ENCODE measurements at regions not wholly inside any gene's neighbourhood (a gene's known extent, or its start where the extent isn't known, plus 50 kb on each side); places are given as distances from the start of the nearest gene placed in this dataset.
"Not testable (repeated sequence)": the region's sequence is repeated elsewhere in the genome, so short reads cannot be mapped to it uniquely, and the experiment has no call there.

DNA sequence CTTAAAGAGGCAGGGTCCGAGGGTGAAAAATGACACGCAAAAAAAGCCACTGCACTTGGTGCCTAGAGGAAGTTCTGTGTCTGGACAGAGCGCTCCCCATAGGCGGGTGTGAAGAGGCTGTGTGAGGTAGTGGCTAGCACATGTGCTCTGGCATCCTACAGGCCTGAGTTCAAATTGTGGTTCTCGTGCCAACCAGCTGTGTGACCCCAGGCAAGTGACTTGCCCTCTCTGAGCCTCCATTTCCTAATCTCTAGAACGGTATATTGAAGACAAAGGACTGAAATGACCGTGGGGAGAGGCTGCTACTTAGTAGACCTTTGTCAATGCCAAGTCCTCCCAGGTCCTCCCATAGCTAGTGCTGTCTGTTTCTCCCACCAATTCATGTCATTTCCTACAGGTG is 79.1 kb upstream of the MYL10 start:
- DNase-seq (ENCODE audit: low spot score): no peak

DNA sequence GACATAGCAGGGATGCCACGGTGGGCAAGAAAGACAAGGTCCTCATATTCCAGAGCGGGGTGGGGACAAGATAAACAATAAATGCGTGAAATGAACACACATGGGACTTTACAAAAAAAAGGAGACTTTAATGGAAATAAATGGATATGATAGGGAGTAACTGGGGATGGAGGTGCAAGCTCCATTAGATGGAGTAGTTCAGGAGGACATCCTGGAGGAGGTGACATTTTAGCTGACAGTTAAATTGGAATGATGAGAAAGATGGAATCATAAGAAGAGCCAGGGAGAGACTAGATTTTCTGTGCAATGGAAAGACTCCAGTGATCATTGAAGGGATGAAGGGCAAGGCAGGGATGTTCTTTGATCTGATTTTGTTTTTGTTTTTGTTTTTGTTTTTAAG is 83.6 kb upstream of the MYL10 start:
- DNase-seq (ENCODE audit: low spot score): no peak

DNA sequence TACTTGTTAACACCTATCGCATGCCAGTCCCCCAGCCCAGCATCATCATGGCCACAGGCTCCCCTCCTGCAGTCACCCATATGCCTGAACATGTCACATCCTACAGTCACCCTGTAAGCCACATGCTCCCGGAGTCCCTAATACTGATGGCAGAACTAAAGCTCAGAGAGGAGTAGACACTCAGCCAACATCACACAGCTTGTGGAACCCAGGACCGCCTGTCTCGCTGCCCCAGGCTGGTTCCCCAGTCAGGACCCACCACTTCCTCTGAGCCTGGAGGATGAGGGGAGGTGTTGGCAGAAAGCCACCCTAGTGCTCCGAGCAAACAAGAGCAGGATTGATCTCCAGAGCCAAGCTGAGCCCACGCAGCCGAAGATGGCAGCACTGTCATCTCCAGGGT is 85.0 kb upstream of the MYL10 start:
- DNase-seq (ENCODE audit: low spot score): no peak

DNA sequence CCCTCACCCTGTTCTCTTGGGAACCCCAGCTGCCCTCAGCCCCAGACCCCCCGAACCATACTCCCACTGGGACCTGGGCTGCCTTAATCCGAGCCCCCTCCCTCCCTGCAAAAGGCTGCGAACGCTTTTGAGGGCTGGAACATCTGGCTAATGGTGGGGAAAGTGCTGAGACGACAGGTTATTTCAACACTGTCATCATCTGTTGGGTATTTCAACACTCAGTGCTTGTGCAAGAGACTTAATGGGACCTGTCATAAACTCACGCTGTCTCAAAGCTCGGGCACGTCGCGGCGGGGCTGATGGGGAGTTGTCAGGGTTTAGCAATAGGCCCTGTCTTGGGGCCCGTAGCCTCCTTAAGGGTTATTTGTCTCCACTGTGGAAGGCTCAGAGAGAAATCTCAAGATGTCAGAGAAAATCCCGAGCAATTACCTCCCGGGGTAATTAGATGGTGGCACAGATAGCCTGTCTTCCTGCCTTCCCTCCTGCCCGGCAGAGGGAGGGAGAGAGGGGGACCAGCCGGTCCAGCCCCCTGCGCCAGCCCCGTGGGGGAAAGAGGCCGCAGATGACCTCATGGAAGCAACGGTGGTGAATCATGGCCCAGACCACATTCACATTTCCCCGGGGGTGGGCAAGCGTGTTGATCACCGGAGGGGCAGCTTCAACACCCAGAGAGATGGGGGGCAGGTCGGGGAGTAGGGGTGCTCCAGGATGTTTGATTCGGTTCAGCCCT is 88.7 kb upstream of the MYL10 start:
- peak; percentile 27 for DNase-seq (ENCODE audit: low spot score)

DNA sequence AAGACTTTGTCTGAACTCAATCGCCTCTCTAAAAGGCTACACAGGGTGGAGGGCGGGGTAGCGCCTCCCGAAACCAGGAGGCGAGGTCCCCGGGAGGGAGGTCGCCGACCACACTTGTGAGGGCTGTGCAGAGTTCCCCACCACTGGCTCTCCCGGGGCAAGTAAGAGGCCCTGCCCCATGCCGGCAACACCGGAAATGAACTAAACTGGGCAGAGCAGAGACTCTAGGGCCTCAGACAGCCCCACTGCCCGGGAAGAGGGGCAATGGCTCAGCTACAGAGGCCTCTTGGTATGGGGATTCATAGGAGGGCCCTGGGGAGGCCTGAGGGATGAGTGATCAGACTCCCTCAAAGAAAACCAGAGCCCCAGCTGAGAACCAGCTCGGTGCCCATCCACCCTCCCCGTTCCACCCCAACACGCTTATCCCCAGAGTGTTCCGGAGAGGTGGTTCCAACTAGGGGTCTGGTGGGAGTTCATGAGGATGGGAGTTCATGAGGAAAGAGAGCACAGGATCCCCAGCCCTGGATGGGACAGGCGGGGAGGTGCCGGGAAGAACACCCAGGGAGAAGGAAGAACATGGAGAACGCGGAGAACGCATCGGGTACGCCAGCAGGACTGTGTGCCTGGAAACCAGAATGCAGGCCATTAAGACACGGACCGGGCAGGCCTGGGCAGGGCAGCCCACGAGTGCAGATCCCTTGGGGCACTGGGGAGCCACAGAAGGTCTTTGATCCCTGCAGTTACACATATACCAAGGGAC is 89.4 kb upstream of the MYL10 start:
- DNase-seq (ENCODE audit: low spot score): no peak

DNA sequence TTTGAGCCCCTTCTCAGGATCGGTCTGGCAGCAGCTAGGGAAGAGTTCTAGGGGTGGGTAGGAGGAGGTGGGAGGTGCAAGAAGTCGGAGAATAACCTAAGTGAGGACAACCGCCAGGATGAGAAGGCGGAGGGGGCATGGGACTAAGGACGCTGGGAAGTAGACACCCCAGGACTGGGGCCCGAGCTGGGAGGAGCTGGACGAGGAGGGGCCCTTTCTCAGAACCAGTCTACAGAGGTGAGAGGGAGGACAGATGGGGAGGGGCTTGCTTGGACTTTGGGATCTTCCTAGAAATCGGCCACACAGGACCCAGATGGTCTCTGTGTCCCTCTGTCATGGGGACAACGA is 90.0 kb upstream of the MYL10 start:
- no peak for DNase-seq (ENCODE audit: low spot score)

DNA sequence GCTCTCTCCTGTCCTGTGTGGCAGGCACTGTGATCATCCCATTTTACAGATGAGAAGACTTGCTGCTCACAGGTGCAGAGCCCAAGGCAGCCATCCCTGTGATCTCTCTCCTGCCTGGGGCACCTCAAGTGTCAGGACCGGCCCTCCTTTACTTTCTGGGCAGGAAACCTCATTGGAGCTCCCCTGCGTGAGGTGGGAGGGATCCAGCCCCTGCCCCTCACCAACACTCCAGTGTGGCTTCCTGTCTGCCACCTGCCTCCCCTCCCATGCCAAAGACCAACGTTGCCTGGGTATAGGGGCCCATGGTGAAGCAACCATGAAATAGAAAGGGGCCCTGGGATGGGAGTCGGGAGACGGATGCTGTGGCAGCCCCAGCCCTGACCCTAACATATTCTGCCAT is 91.2 kb upstream of the MYL10 start:
- no peak for DNase-seq (ENCODE audit: low spot score)

DNA sequence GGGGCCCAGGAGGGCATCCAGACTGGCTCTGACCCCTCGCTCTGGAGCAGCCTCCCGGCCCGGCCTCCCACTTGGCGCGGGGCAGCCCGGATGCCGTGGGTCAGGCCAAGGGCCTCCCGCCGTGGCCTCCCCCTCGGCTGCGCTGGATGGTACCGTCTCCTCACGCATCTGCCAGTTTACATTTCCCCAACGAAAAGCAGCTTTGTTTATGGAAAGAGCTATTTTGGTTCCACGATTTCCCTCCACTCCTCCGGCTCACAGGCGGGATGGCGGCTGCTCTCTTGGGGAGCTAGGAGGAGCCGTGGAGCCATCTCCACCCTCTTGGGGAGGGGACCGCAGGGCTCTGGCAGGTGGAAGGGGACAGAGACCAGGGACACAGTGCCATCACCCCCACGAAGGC is 93.2 kb upstream of the MYL10 start:
- DNase-seq (ENCODE audit: low spot score): no peak

DNA sequence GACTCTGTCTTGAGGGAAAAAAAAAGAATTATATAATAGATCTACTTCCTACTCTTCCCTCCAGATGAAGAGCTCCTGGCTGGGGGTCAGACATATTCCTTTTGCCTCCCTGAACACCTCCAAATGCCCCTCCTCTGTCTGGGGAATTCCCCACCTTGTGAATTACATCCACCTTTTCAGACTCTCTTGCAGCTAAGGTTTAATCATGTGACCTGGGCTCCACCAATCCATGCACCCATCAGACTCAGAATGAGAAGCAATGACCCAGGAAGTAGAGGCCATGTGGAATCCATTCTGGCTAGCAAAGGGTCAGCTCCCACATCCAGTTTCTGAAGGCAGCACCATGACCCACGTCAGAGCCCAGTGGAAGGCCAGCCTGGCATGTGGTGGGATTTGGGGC is 93.6 kb upstream of the CUX1 start:
- no peak for DNase-seq (ENCODE audit: low spot score)

DNA sequence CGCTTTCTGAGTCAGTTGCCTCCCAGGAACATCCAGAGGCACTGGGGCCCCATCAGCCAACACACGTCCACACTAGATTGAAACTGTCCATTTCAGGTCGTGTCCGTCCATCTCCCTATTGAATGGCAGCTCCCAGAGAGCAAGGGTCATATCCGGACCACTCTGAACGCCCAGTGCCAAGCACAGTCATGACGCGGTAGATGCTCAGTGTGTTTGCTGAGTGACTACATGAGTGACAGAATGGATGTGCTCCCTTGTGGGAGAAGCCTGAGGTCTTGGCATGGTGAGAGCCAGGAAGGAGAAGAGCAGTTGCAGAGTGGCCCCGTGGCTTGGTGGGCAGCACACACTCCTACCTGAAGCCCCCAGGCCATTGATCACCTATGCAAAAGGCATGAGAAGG is 92.5 kb upstream of the CUX1 start:
- DNase-seq (ENCODE audit: low spot score): no peak

DNA sequence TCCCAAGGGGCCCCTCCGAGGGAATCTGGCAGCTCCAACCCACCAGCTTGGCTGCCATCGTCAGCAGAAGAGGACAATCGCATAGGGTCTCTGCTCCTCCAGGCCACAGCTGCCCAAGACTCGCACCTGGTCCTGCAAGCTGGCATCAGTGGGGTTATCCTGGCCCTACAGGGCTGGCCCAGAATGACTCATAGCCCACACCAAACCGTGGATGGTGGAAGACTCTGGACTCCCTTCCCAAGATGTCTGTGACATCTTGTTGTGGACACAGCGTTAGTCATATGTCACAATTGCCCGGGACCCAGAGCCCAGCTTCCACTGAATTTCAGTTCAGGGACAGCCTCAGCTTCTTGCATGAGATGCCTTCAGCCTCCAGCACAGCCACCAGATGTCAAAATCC is 91.5 kb upstream of the CUX1 start:
- DNase-seq (ENCODE audit: low spot score): no peak

DNA sequence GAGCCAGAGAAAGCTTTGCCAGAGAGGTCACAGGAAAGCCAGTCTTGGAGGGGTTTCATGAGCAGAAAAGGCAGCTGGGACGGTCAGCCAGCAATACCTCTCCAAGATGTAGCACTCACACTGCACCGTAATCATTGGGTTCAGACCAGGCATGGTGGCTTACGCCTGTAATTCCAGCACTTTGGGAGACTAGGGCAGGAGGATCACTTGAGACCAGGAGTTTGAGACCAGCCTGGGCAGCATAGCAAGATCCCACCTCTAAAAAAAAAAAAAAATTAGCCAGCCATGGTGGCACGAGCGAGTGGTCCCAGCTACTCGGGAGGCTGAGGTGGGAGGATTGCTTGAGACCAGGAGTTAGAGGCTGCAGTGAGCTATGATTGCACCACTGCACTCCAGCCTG is 90.2 kb upstream of the CUX1 start:
- DNase-seq (ENCODE audit: low spot score): no peak

DNA sequence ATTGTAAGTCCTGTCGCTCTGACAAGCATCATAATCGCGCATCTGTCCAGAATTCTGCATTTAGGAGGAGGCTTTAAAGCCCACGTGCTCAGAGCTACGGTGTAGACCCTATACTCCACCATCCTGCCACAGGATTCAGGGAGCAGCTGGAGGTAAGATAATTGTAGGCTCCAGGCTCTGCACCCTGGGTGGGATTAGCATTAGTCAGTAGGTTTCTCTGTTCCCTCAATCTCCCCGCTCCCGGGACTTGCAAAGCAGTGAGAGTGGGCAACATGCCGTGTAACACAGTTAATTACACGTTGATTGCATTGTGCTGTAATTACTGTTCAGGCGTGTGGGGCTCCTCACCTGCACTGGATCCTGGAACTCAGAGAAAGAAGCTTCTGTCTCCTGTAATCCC is 89.3 kb upstream of the CUX1 start:
- DNase-seq (ENCODE audit: low spot score): no peak

DNA sequence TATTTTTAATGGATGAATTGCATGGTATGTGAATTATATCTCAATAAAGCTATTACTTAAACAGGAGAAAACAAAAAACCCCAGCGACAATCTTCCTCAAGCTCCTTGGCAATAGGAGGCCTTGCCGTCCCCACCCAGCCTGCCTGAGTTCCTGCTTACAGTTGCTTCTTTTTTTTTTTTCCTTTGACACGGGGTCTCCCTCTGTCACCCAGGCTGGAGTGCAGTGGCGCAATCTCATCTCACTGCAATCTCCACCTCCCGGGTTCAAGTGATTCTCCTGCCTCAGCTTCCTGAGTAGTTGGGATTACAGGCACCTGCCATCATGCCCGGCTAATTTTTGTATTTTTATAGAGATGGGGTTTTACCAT is 88.6 kb upstream of the CUX1 start:
- not testable (repeated sequence) for DNase-seq (ENCODE audit: low spot score)

DNA sequence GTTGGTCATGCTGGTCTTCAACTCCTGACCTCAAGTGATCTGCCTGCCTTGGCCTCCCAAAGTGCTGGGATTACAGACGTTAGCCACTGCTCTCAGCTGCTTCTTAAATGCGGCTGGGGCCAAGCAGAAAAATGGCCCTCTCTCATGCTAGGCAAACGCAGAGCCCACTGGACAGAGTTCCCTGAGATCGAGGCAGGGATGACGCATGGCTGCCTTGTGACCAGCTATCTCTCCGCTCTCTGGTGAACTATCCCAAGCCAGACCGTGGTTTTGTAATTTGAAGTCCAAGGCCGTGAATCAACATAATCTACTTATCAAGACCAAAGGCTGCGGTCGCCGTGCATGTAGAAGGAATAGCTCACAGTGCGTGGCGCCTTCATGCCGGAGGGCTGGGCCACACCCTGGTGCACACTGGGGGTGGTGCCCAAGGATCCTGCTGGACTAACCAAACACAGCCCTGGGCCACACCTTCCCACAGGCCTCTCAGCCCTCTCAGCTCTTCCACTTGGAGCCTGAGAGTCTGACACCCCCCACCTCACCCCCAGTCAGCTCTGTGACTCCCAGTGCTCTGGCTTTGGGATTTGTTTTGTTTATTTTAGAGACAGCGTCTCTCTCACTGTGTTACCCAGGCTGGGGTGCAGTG is 88.1 kb upstream of the CUX1 start:
- peak; percentile 42 for DNase-seq (ENCODE audit: low spot score)

DNA sequence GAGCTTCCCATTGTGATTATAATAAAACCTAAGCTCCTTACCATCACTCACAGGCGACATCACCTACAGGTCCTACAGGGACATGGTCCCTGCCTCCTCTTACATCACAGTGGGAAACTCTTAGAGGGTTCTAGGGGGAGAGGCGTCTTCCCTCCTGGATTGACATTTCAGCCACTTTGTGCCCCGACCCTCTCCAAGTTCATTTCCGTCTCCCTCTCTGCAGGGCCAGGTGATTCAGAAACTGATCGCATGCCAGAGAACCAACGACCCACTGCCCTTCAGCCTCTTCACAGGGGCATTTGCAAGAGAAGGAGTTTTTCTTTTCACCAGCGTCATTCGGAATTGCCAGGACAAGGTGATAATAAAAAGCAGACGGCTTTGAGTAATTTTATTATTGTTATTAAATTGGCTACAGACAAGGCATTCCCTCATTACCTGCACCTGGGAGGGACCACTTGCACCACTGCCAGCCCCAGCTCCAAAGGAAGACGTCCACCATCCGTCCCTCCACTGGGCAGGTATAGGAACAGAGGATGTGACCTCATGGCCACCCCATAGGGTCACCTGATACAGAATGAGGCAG is 85.8 kb upstream of the CUX1 start:
- DNase-seq (ENCODE audit: low spot score): no peak

DNA sequence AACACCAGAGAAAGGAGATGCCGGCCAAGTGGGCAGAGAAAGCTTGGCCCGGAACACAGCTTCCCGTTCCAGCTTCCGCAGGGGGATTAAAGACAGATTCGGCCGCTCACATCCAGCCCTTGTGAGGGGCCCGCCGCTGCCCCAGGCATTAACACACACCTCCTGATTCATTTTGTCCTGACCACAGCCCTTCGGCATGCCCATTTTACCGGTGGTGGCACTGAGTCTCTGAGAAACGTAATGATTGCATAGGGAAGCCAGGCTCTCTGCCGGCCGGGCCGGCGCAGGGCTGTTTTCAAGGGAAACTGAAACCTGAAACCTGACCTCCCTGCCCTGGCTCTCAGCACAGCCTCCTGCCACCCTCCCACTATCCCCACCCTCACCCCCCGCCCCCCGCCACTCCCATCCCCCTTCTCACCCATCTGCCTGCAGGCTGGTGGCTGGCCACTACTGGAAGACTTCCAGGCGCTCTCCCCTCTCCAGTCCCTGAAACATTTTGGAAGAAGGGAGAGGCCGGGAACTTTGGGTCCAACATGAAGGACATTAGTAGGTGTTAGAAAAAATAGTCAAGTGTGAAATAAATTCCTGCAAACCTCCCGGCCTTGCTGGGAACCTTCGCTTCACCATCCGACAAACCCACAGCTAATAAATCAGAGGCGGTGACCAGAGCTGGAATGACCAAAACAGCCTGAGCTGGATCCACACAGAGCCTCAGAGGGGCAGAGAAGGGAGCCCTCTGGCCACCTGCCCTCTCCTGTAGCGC is 83.5 kb upstream of the CUX1 start:
- peak; percentile 28 for DNase-seq (ENCODE audit: low spot score)

DNA sequence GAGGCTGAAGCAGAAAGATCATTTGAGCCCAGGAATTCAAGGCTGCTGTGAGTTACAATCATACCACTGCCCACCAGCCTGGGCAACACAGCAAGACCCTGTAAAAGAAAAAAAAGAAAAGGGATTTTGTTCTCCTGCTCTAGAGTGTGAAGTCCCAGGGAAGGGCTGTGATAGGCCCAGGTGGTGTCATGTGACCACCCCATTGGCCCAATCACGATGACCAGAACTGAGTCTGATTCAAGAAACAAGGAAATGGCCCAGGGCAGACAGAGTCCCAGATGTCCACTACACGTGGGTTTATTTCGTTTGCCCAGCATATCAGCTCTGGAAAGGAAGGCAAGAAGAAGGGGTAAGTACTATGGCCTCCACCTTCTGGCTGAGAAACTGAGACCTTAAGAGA is 81.3 kb upstream of the CUX1 start:
- DNase-seq (ENCODE audit: low spot score): no peak

DNA sequence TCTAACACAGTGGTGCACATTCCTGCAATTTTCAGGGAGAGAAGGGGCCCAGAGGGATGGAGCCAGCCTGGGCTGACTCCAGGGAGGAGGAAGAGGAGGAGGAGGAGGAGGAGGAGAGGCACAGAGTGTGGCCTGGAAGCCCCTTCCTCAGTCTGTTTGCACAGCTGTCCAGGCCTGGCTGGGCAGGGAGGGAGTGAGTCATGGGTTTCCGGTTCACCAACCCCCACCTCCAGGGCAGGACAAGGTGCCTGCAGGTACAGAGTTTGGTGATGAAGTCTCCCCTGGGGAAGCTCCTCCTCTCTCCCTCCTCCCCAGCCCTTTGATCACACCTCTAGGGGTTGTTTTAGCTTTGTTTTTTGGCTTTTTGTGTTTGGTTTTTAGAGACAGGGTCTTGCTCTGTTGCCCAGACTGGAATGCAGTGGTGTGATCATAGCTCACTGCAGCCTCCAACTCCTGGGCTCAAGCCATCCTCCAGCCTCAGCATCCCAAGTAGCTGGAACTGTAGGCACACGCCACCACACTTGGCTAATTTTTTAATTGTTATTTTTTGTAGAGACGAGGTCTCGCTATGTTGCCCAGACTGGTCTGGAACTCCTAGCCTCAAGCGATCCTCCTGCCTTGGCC is 77.5 kb upstream of the CUX1 start:
- DNase-seq (ENCODE audit: low spot score): no peak

DNA sequence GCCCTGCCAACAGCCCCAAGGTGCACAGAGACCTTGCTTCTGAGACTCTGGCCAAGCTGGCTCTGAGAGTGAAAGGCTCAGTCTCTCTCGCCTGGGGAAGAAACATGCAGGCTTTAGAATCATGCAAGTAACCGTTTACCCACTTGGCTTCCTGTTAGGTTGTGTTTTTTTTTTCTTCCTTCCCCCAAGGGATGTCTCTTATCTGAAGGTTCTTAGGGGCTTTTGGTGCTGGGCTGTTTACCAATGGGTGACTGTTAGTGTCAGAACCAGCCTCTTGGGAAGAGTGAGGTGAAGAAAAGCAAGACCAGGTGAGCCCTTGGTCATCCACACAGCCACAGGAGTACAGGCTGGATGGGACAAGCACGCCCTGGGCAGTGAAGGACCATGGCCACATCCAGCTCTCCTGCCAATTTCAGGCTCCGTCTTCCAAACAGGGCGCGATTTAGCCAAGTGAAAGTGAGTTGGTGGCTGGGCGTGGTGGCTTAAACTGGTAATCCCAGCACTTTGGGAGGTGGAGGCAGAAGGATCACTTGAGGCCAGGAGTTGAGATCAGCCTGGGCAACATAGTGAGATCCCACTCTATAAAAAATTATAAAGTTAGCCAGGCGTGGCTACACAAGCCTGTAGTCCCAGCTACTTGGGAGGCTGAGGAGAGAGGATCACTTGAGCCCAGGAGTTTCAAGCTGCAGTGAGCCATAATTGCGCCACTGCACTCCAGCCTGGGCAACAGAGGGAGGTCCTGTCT is 76.3 kb upstream of the CUX1 start:
- DNase-seq (ENCODE audit: low spot score): no peak
